ENCODE measurements at regions not wholly inside any gene's neighbourhood (a gene's known extent, or its start where the extent isn't known, plus 50 kb on each side); places are given as distances from the start of the nearest gene placed in this dataset.

DNA sequence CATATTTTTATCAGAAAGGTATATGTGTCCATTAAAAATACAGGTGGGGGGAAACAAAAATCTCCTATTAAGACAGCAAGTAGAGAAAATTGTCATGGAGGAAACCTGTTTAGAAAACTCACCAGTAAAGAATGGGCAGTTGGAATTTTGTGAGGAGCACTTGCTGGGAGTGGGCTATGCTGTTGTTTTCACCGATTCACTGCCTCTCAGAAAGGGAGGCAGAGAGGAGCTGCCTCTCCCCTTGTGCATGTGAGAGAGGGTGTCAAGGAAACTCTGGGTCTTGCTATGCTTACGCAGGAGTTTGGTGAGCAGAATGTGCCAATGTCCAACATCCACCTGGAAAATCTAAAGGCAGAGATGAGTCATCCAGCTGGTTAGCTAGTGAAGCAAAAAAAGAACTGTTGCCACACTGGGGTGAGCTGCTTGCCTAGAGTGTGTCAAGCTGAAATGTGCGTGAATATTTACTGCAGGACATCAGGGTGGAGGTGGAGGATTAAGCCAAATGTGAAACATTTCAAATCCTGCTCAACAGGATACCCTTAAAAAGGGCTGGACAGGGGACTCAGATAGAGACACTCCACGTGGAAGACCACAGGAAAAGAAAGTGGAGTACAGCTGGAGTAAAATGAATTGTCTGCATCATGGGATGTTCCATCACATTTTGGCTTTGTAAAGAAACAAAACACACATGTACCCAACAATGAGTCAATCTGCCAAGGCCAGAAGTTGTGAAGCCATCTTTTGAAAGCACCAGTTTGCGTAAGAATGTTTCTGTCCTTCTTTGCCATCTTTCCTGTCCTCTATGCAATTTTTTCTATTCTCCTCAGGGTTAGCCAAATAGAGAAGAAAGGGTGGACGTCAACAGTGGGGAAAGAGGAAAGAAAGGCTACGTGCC, 449.7 kb upstream of the MPDZ start:
- TF ChIP-seq, protein P1, sequence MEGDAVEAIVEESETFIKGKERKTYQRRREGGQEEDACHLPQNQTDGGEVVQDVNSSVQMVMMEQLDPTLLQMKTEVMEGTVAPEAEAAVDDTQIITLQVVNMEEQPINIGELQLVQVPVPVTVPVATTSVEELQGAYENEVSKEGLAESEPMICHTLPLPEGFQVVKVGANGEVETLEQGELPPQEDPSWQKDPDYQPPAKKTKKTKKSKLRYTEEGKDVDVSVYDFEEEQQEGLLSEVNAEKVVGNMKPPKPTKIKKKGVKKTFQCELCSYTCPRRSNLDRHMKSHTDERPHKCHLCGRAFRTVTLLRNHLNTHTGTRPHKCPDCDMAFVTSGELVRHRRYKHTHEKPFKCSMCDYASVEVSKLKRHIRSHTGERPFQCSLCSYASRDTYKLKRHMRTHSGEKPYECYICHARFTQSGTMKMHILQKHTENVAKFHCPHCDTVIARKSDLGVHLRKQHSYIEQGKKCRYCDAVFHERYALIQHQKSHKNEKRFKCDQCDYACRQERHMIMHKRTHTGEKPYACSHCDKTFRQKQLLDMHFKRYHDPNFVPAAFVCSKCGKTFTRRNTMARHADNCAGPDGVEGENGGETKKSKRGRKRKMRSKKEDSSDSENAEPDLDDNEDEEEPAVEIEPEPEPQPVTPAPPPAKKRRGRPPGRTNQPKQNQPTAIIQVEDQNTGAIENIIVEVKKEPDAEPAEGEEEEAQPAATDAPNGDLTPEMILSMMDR (IDR thresholded peaks at IDR 0.05; ENCODE audit: low read depth, low read length): no peak
- Histone ChIP-seq H3K27me3 (ENCODE audit: insufficient read depth, low read depth, severe bottlenecking) (no peaks in the 10 kb centered on the region), H3K4me3 (ENCODE audit: low read depth, low read length) (no peak overlapping the region), H3K36me3 (no peaks in the 10 kb centered on the region), H3K9me3 (ENCODE audit: severe bottlenecking) (no peaks in the 10 kb centered on the region), H3K27ac (no peak overlapping the region)
- DNase-seq: no peak

DNA sequence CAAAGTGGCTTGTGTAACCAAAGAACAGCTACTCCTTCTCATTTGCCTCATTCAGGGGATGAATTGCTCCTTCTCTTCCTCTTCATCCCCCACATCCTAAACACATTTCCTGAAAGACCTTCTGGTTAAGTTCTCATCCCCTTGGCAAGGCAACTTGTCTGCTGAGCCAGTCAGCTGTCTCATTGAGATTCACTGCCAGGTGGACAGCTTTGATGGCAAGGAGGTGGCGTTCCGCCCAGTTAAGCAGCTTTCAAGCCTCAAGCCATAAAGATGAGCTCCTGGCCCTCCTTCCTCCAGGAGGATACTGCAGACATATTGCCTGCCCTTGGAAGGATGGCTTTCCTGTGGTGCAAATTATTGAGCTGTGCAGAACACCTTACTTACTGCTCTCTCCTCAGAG, 448.6 kb upstream of the MPDZ start:
- H3K36me3 ChIP-seq: no peaks in the 10 kb centered on the region
- H3K9me3 ChIP-seq (ENCODE audit: severe bottlenecking): no peaks in the 10 kb centered on the region
- TF ChIP-seq, protein P1 (IDR thresholded peaks at IDR 0.05; ENCODE audit: low read depth, low read length): no peak
- H3K4me3 ChIP-seq (ENCODE audit: low read depth, low read length): no peak overlapping the region
- H3K27me3 ChIP-seq (ENCODE audit: insufficient read depth, low read depth, severe bottlenecking): no peaks in the 10 kb centered on the region
- DNase-seq: peak; percentile 84
- H3K27ac ChIP-seq: no peak overlapping the region

DNA sequence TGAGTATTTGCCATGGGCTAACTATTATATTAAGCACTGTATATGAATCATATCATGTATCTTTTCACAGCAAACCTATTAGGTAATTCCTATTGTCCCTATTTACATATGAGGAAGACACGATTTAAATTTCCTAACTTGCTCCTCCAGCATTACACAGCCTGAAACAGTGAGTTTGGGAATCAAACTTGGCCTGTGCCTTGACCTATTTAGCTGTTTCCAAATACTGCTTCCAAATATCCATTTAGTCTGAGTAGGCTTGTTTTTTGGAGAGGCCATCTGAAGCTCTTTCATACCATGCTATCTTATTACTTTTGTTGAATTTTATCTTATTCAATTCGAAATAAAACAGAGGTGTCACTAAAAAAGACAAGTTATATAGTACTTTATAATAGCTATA, 447.3 kb upstream of the MPDZ start:
- DNase-seq: no peak
- Histone ChIP-seq H3K27ac (no peak overlapping the region), H3K9me3 (ENCODE audit: severe bottlenecking) (peaks cover 2% of the 10 kb centered on the region), H3K36me3 (no peaks in the 10 kb centered on the region), H3K27me3 (ENCODE audit: insufficient read depth, low read depth, severe bottlenecking) (no peaks in the 10 kb centered on the region), H3K4me3 (ENCODE audit: low read depth, low read length) (no peak overlapping the region)
- TF ChIP-seq, protein P1 (IDR thresholded peaks at IDR 0.05; ENCODE audit: low read depth, low read length): no peak

DNA sequence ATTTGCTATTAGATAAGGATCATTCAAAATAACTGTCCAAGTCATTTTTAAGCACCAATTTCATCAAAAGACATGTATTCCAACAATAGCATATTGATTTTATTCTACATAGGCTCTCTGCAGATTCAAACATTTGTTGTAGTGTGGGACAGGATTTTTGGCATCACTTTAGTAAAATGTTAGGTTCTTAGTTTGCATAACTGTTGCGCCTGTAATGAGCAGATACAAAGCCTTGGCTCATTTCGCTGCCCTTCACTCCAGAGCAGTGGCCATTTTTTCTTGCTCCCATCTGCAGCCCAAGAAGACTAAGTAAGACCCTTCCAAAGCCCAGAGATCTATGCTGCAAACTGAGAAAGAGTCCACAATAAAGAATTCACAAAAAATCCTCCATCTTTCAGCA, 446.0 kb upstream of the MPDZ start:
- TF ChIP-seq, protein P1 (IDR thresholded peaks at IDR 0.05; ENCODE audit: low read depth, low read length): no peak

DNA sequence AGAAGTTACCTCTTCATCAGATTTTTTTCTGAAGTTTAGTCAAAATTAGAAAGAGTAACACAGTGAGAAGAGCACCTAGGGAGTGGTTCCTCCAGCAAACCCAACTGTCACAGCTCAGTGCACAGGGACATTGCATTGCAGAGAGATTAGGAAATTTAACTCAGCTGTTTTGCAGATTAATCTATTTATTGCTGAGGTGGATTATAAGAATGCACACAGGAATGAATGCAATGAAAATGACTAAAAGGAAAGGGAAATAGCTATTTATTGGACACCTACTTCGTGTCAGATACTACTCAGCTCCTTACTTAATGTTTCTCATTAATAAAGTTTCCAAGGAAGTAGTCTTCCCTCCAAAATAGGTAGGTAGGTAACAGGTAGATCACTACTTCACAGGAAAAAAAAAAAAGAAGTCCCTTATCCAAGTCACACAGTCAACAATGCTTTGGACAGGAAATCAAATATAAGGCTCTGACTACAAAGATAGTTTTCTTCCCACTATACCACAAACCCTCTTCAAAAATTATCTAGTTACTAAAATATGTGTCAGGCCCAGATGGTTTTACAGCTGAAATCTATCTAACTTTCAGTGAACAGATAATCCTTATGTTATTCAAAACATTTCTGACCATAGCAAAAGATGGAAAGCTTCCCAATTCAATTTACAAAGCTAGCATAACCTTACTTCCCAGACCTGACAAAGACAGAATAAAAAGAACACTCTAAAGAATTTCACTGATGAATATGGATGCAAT, 442.2 kb upstream of the MPDZ start:
- Histone ChIP-seq H3K36me3 (no peaks in the 10 kb centered on the region), H3K27ac (no peak overlapping the region), H3K9me3 (ENCODE audit: severe bottlenecking) (peaks cover 2% of the 10 kb centered on the region), H3K4me3 (ENCODE audit: low read depth, low read length) (no peak overlapping the region), H3K27me3 (ENCODE audit: insufficient read depth, low read depth, severe bottlenecking) (no peaks in the 10 kb centered on the region)
- no peak for DNase-seq
- TF ChIP-seq, protein P1 (IDR thresholded peaks at IDR 0.05; ENCODE audit: low read depth, low read length): no peak

More for the DNA sequence above, 446.0 kb upstream of the MPDZ start:
- Histone ChIP-seq H3K36me3 (no peaks in the 10 kb centered on the region), H3K9me3 (ENCODE audit: severe bottlenecking) (peaks cover 2% of the 10 kb centered on the region), H3K4me3 (ENCODE audit: low read depth, low read length) (no peak overlapping the region), H3K27me3 (ENCODE audit: insufficient read depth, low read depth, severe bottlenecking) (no peaks in the 10 kb centered on the region), H3K27ac (no peak overlapping the region)
- DNase-seq: no peak
